HEK293 (cell line): ENCODE measurements at regions not wholly inside any gene's neighbourhood (a gene's known extent, or its start where the extent isn't known, plus 50 kb on each side); places are given as distances from the start of the nearest gene placed in this dataset.

Experiments used
- CTCF ChIA-PET: fragments of 350-600 bp; formaldehyde crosslinking; extraction: SDS; loops from one replicate; lab custom pipeline; 2021; ENCODE audit warnings: antibody characterized with exemption; lab: Yijun Ruan, JAX
- POLR2A ChIA-PET: fragments of 300-600 bp; formaldehyde crosslinking; extraction: SDS; loops from one replicate; lab custom pipeline; 2020; ENCODE audit warnings: antibody characterized with exemption, inconsistent platforms; lab: Yijun Ruan, JAX
- H3K27ac ChIP-seq: fragments of 200-500 bp; sonication (Bioruptor generic); 2 replicates; pipeline ENCODE4 v1.5.1; 2014; ENCODE audit warnings: low read depth, low read length, control low read depth, inconsistent platforms; ENCODE audit errors: extremely low read depth
- H3K36me3 ChIP-seq, 2 experiments: fragments of 200-500 bp in 1 of 2; sonication (Bioruptor generic) in 1 of 2; 1 replicate in 1 of 2; 2 replicates in 1 of 2; pipeline ENCODE4 v1.5.1; 2014 to 2017; ENCODE audit warnings: inconsistent platforms in 2 of 2, low read length in 2 of 2; ENCODE audit not compliant: control insufficient read depth in 2 of 2, insufficient read depth in 1 of 2
- H3K4me1 ChIP-seq: fragments of 200-500 bp; sonication (Bioruptor generic); 2 replicates; pipeline ENCODE4 v1.5.1; 2014; ENCODE audit warnings: mild to moderate bottlenecking, low read length, inconsistent platforms; ENCODE audit not compliant: control insufficient read depth, insufficient read depth
- H3K4me3 ChIP-seq: 2 replicates; pipeline ENCODE4 v1.5.1; 2011; ENCODE audit warnings: low read depth, mild to moderate bottlenecking, control low read depth, low read length, moderate library complexity
- H3K9me3 ChIP-seq: fragments of 200-500 bp; sonication (Bioruptor generic); 2 replicates; pipeline ENCODE4 v1.5.1; 2014; ENCODE audit warnings: low read depth, low read length, inconsistent platforms; ENCODE audit not compliant: control insufficient read depth, insufficient read depth
- GLIS1 ChIP-seq: fragments of 450-650 bp; formaldehyde crosslinking; IDR thresholded peaks from 2 replicates; pipeline ENCODE4 v1.5.1; 2016; ENCODE audit warnings: missing biosample characterization, missing genetic modification characterization
- KLF9 ChIP-seq: fragments of 450-650 bp; formaldehyde crosslinking; IDR thresholded peaks from 2 replicates; pipeline ENCODE4 v1.5.1; 2016; ENCODE audit warnings: missing biosample characterization, missing genetic modification characterization, low read depth
- RBAK ChIP-seq: fragments of 450-650 bp; formaldehyde crosslinking; IDR thresholded peaks from 2 replicates; pipeline ENCODE4 v1.5.1; 2016; ENCODE audit warnings: missing biosample characterization, missing genetic modification characterization
- REPIN1 ChIP-seq: fragments of 450-650 bp; formaldehyde crosslinking; IDR thresholded peaks from 2 replicates; pipeline ENCODE4 v1.5.1; 2017; ENCODE audit warnings: missing biosample characterization, missing genetic modification characterization, low read depth
- ZBTB1 ChIP-seq: fragments of 450-650 bp; formaldehyde crosslinking; IDR thresholded peaks from 2 replicates; pipeline ENCODE4 v1.5.1; 2016; ENCODE audit warnings: missing biosample characterization, missing genetic modification characterization
- ZBTB7A ChIP-seq: fragments of 450-650 bp; formaldehyde crosslinking; IDR thresholded peaks from 2 replicates; pipeline ENCODE4 v1.5.1; 2016; ENCODE audit warnings: low read depth, missing biosample characterization, missing genetic modification characterization
- ZFHX2 ChIP-seq: fragments of 450-650 bp; formaldehyde crosslinking; conservative IDR thresholded peaks from 2 replicates; pipeline ENCODE4 v1.5.1; 2016; ENCODE audit warnings: missing biosample characterization, missing genetic modification characterization
- ZNF132 ChIP-seq: fragments of 450-650 bp; formaldehyde crosslinking; IDR thresholded peaks from 2 replicates; pipeline ENCODE4 v1.5.1; 2017; ENCODE audit warnings: missing biosample characterization, missing genetic modification characterization, borderline replicate concordance
- ZNF146 ChIP-seq: fragments of 450-650 bp; formaldehyde crosslinking; IDR thresholded peaks from 2 replicates; pipeline ENCODE4 v1.5.1; 2016; ENCODE audit warnings: missing biosample characterization, missing genetic modification characterization
- ZNF211 ChIP-seq: fragments of 450-650 bp; formaldehyde crosslinking; IDR thresholded peaks from 2 replicates; pipeline ENCODE4 v1.5.1; 2016; ENCODE audit warnings: low read depth, missing biosample characterization, missing genetic modification characterization
- ZNF214 ChIP-seq: fragments of 450-650 bp; formaldehyde crosslinking; IDR thresholded peaks from 2 replicates; pipeline ENCODE4 v1.5.1; 2017; ENCODE audit warnings: missing biosample characterization, mild to moderate bottlenecking, missing genetic modification characterization, borderline replicate concordance
- ZNF221 ChIP-seq: fragments of 450-650 bp; formaldehyde crosslinking; IDR thresholded peaks from 2 replicates; pipeline ENCODE4 v1.5.1; 2017; ENCODE audit warnings: missing biosample characterization, missing genetic modification characterization, borderline replicate concordance
- ZNF354C ChIP-seq: fragments of 450-650 bp; formaldehyde crosslinking; IDR thresholded peaks from 2 replicates; pipeline ENCODE4 v1.5.1; 2016; ENCODE audit warnings: missing biosample characterization, missing genetic modification characterization, low read depth, borderline replicate concordance
- ZNF423 ChIP-seq: fragments of 450-650 bp; formaldehyde crosslinking; IDR thresholded peaks from 2 replicates; pipeline ENCODE4 v1.5.1; 2016; ENCODE audit warnings: missing biosample characterization, missing genetic modification characterization
- ZNF426 ChIP-seq: fragments of 450-650 bp; formaldehyde crosslinking; IDR thresholded peaks from 2 replicates; pipeline ENCODE4 v1.5.1; 2017; ENCODE audit warnings: missing biosample characterization, missing genetic modification characterization, mild to moderate bottlenecking, inconsistent platforms, moderate library complexity
- ZNF544 ChIP-seq: fragments of 450-650 bp; formaldehyde crosslinking; IDR thresholded peaks from 2 replicates; pipeline ENCODE4 v1.5.0; 2017; ENCODE audit warnings: missing biosample characterization, missing genetic modification characterization
- ZNF600 ChIP-seq: fragments of 450-650 bp; formaldehyde crosslinking; IDR thresholded peaks from 2 replicates; pipeline ENCODE4 v1.5.1; 2016; ENCODE audit warnings: missing biosample characterization, missing genetic modification characterization
- ZNF610 ChIP-seq: fragments of 450-650 bp; formaldehyde crosslinking; IDR thresholded peaks from 2 replicates; pipeline ENCODE4 v1.5.1; 2016; ENCODE audit warnings: missing biosample characterization, missing genetic modification characterization, borderline replicate concordance
- ZNF658 ChIP-seq: fragments of 450-650 bp; formaldehyde crosslinking; IDR thresholded peaks from 2 replicates; pipeline ENCODE4; 2016; ENCODE audit warnings: missing biosample characterization, missing genetic modification characterization
- ZNF701 ChIP-seq: fragments of 450-650 bp; formaldehyde crosslinking; IDR thresholded peaks from 2 replicates; pipeline ENCODE4 v1.5.1; 2016; ENCODE audit warnings: missing biosample characterization, missing genetic modification characterization
- ZNF747 ChIP-seq: fragments of 450-650 bp; formaldehyde crosslinking; IDR thresholded peaks from 2 replicates; pipeline ENCODE4 v1.5.1; 2016; ENCODE audit warnings: missing biosample characterization, missing genetic modification characterization
- ZNF776 ChIP-seq: fragments of 450-650 bp; formaldehyde crosslinking; IDR thresholded peaks from 2 replicates; pipeline ENCODE4 v1.5.0; 2017; ENCODE audit warnings: missing biosample characterization, missing genetic modification characterization, borderline replicate concordance
- TF ChIP-seq, protein P1 (sequence below): fragments of 450-650 bp; formaldehyde crosslinking; conservative IDR thresholded peaks from 2 replicates; pipeline ENCODE4 v1.5.1; 2016; ENCODE audit warnings: low read depth, missing biosample characterization, missing genetic modification characterization
- TF ChIP-seq, protein P2 (sequence below): fragments of 450-650 bp; formaldehyde crosslinking; IDR thresholded peaks from 2 replicates; pipeline ENCODE4 v1.5.1; 2016; ENCODE audit warnings: missing biosample characterization, missing genetic modification characterization
- TF ChIP-seq, protein P3 (sequence below): IDR thresholded peaks from 2 replicates; pipeline ENCODE4 v1.6.1; 2011; ENCODE audit warnings: mild to moderate bottlenecking, low read depth, low read length, borderline replicate concordance
- TF ChIP-seq, protein P4 (sequence below): fragments of 450-650 bp; formaldehyde crosslinking; IDR thresholded peaks from 2 replicates; pipeline ENCODE4 v1.5.1; 2016; ENCODE audit warnings: missing biosample characterization, missing genetic modification characterization

DNA sequence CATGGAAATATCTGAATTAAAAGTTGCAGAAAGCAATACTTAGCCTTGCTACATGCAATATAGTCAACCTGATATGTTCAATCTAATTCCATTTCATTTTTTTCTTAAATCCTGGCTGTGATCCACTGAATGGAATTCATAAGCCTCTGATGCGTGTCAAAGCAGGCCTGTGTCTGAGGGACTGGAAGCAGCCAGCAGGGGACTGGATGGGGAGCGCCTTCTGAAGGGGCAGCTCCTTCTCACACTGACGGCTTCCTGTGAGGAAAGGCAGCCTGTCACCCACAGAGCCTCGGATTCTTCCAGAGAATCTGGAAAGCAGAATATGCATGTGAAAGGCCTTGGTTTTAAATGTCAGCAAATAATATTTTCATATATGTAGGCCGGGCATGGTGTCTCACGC lies 73.5 kb downstream of the KCNF1 start:
- no peak overlapping the region for H3K4me3 ChIP-seq
- POLR2A ChIA-PET = no interaction called here
- CTCF ChIA-PET = no interaction called here
- H3K9me3 ChIP-seq = no peaks in the 10 kb centered on the region
- no peaks in the 10 kb centered on the region for H3K36me3 ChIP-seq
- no peaks in the 10 kb centered on the region for H3K4me1 ChIP-seq
- H3K27ac ChIP-seq = no peak overlapping the region
- TF ChIP-seq ZNF354C (tag by site-specific recombination) (no peak), ZNF600 (no peak), ZBTB7A (tag by site-specific recombination) (no peak), ZBTB1 (no peak), ZNF658 (tag by site-specific recombination) (no peak), ZNF214 (tag by site-specific recombination) (no peak), ZNF610 (tag by site-specific recombination) (no peak), ZNF544 (tag by site-specific recombination) (no peak)
- TF ChIP-seq, protein P1, sequence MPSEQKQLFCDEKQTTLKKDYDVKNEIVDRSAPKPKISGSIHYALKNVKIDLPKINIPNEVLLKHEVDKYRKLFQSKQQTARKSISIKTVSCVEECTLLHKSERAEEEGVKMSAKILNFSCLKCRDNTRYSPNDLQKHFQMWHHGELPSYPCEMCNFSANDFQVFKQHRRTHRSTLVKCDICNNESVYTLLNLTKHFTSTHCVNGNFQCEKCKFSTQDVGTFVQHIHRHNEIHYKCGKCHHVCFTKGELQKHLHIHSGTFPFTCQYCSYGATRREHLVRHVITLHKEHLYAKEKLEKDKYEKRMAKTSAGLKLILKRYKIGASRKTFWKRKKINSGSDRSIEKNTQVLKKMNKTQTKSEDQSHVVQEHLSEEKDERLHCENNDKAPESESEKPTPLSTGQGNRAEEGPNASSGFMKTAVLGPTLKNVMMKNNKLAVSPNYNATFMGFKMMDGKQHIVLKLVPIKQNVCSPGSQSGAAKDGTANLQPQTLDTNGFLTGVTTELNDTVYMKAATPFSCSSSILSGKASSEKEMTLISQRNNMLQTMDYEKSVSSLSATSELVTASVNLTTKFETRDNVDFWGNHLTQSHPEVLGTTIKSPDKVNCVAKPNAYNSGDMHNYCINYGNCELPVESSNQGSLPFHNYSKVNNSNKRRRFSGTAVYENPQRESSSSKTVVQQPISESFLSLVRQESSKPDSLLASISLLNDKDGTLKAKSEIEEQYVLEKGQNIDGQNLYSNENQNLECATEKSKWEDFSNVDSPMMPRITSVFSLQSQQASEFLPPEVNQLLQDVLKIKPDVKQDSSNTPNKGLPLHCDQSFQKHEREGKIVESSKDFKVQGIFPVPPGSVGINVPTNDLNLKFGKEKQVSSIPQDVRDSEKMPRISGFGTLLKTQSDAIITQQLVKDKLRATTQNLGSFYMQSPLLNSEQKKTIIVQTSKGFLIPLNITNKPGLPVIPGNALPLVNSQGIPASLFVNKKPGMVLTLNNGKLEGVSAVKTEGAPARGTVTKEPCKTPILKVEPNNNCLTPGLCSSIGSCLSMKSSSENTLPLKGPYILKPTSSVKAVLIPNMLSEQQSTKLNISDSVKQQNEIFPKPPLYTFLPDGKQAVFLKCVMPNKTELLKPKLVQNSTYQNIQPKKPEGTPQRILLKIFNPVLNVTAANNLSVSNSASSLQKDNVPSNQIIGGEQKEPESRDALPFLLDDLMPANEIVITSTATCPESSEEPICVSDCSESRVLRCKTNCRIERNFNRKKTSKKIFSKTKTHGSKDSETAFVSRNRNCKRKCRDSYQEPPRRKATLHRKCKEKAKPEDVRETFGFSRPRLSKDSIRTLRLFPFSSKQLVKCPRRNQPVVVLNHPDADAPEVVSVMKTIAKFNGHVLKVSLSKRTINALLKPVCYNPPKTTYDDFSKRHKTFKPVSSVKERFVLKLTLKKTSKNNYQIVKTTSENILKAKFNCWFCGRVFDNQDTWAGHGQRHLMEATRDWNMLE (tag by site-specific recombination) = no peak
- TF ChIP-seq, protein P2, sequence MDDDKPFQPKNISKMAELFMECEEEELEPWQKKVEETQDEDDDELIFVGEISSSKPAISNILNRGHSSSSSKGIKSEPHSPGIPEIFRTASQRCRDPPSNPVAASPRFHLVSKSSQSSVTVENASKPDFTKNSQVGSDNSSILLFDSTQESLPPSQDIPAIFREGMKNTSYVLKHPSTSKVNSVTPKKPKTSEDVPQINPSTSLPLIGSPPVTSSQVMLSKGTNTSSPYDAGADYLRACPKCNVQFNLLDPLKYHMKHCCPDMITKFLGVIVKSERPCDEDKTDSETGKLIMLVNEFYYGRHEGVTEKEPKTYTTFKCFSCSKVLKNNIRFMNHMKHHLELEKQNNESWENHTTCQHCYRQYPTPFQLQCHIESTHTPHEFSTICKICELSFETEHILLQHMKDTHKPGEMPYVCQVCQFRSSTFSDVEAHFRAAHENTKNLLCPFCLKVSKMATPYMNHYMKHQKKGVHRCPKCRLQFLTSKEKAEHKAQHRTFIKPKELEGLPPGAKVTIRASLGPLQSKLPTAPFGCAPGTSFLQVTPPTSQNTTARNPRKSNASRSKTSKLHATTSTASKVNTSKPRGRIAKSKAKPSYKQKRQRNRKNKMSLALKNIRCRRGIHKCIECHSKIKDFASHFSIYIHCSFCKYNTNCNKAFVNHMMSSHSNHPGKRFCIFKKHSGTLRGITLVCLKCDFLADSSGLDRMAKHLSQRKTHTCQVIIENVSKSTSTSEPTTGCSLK (tag by site-specific recombination) = no peak
- TF ChIP-seq, protein P3, sequence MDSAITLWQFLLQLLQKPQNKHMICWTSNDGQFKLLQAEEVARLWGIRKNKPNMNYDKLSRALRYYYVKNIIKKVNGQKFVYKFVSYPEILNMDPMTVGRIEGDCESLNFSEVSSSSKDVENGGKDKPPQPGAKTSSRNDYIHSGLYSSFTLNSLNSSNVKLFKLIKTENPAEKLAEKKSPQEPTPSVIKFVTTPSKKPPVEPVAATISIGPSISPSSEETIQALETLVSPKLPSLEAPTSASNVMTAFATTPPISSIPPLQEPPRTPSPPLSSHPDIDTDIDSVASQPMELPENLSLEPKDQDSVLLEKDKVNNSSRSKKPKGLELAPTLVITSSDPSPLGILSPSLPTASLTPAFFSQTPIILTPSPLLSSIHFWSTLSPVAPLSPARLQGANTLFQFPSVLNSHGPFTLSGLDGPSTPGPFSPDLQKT = no peak

DNA sequence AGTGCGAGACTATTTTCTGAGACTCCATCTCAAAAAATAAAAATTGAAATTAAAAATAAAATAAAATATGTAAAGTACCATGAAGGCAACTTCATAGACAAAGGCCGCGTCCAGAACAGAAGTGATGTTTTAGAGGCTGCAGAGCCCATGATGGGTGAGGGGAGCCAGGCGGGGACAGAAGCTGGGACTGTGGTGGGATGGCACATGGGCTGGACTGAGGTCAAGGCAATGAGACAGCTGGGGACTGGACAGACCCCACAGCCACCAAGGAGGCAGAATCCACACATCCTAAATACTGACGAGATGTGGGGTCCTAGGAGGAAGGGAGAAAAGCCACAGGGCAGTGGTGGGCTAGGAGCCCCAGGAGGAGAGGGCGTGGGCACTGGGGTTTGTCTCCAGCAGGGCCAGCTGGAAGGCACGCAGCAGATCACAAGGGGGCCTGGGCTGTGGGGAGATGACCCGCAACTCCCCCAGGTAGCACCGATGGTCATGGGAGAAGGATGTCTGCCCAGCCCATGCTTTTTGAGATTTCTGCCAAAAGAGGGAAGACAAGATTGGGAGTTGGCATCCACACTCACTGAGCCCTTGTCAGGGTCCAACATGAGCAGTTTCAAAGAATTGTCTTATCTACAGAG lies 74.3 kb downstream of the KCNF1 start:
- CTCF ChIA-PET = no interaction called here
- H3K9me3 ChIP-seq = no peaks in the 10 kb centered on the region
- H3K4me1 ChIP-seq = no peaks in the 10 kb centered on the region
- no peaks in the 10 kb centered on the region for H3K36me3 ChIP-seq
- H3K4me3 ChIP-seq = no peak overlapping the region
- no peak overlapping the region for H3K27ac ChIP-seq
- POLR2A ChIA-PET = no interaction called here
- TF ChIP-seq ZFHX2 (tag by site-specific recombination) = no peak
- no peak for TF ChIP-seq RBAK (tag by site-specific recombination)
- TF ChIP-seq ZNF211 (tag by site-specific recombination) = no peak
- TF ChIP-seq, protein P4, sequence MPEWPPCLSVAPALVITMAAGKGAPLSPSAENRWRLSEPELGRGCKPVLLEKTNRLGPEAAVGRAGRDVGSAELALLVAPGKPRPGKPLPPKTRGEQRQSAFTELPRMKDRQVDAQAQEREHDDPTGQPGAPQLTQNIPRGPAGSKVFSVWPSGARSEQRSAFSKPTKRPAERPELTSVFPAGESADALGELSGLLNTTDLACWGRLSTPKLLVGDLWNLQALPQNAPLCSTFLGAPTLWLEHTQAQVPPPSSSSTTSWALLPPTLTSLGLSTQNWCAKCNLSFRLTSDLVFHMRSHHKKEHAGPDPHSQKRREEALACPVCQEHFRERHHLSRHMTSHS = no peak
- TF ChIP-seq ZNF776 (tag by site-specific recombination) = no peak
- no peak for TF ChIP-seq REPIN1 (tag by site-specific recombination)
- no peak for TF ChIP-seq GLIS1 (tag by site-specific recombination)
- TF ChIP-seq ZNF221 (tag by site-specific recombination) = no peak
- no peak for TF ChIP-seq ZNF426 (tag by site-specific recombination)
- no peak for TF ChIP-seq KLF9 (tag by site-specific recombination)
- no peak for TF ChIP-seq ZNF610 (tag by site-specific recombination)
- no peak for TF ChIP-seq ZNF146
- no peak for TF ChIP-seq ZNF747 (tag by site-specific recombination)
- TF ChIP-seq ZNF423 (tag by site-specific recombination) = no peak
- no peak for TF ChIP-seq ZNF701
- no peak for TF ChIP-seq ZNF132 (tag by site-specific recombination)
